Right ventricle myocardium inferior (tissue), 1 donor: ENCODE measurements at regions not wholly inside any gene's neighbourhood (a gene's known extent, or its start where the extent isn't known, plus 50 kb on each side); places are given as distances from the start of the nearest gene placed in this dataset.

Source experiments
- ATAC-seq: fragments of 200-7000 bp; cut with Tn5 transposase; one replicate; pipeline ENCODE4 v1.9.1; 2020; ENCODE audit warnings: mild to moderate bottlenecking, moderate library complexity
- DNase-seq: peaks from one replicate; pipeline ENCODE4 v3.0.0; 2021; ENCODE audit errors: missing footprints
- intact Hi-C: fragments of 100-400 bp; cut with DNase I; formaldehyde crosslinking; loops from one replicate; pipeline ENCODE4 v1.11.0; 2022
- donor health status: DM: no; HTN: yes; CAD: no; lungs with severe emphysema.

DNA sequence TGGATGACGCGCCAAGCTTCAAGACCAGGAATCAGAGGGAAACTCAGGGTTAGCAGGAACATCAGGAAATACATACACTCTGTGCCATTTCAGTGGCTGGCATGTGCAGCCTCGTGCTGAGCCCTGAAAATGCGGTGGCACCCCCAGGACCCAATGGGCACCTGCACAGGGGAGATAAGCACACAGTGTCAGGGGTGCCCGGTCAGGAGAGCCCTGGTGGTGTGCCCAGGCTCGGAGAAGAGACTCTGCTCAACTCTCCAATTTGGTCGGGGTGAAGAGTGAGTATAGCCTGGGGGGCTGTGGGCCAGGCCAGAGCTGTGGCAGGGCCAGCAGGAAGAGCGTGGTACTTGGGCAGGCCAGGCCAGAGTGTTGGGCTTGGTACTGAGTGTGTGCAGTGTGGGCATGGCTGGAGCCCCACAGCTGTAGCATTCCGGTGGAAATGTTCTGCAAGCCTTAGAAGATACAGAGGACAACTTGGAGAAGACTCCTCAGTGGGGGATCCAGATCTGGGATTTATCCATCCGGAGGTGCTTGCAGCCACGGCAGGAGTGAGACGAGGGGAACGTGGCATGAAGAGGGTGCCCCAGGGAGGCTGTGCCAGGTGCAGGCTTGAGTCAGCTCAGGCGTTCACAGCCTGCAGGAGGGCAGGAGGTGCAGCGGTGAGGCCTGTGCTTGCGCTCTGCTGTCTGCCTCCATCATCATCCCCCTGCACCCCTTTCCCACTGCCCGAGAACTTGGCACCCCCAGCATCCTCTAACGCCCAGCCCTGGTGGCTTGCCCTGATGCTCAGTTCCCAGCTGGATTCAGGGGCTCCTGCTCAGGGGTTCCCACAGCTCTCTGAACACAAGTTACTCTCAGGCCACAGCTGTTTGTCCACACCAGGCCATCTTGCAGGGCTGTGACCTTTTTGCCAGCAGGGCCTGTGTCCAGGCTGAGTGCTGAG lies 451.7 kb upstream of the HS6ST1 start:
- intact Hi-C loops, result no loop called here
- ATAC-seq, result no peak
- no peak for DNase-seq

DNA sequence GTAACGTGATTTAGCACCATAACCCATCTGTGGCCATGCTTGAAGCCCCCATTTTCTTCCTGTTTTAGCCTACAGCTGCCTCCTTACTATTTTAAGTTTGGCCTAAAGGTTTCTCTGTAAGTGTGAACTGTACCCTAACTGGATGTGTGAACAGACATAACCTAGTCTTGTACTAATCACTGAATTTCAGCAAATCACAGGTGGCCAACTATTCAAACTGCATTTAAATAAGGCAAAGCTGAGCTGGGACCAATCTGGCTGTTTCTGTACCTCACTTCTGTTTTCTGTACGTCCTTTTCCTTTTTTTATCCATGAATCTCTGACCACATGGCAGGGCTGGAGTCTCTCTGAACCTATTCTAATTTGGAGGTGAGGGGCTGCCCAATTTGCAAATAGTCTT lies 452.7 kb upstream of the HS6ST1 start:
- intact Hi-C loops, result no loop called here
- DNase-seq (no peak), ATAC-seq (no peak)

DNA sequence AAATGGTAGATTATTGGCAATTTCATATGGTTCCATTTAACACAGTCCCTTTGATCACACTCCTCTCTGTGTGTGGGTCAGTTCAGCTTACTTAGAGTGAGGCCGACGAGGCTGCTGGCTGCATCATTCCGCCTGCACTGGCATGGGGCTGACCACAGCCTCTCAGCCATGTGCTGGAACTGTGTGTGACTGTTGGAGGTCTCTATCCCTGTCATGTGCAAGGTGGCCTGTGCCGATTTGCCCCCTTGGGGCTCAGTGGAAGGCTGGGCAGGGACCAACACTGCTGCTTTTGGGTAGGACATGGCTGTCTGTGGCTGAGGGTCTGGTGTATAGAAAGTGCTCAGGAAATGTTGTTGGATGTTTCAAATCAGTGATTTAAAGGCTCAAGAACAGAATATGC lies 454.0 kb upstream of the HS6ST1 start:
- ATAC-seq (no peak), DNase-seq (no peak)
- intact Hi-C loops, result no loop called here

DNA sequence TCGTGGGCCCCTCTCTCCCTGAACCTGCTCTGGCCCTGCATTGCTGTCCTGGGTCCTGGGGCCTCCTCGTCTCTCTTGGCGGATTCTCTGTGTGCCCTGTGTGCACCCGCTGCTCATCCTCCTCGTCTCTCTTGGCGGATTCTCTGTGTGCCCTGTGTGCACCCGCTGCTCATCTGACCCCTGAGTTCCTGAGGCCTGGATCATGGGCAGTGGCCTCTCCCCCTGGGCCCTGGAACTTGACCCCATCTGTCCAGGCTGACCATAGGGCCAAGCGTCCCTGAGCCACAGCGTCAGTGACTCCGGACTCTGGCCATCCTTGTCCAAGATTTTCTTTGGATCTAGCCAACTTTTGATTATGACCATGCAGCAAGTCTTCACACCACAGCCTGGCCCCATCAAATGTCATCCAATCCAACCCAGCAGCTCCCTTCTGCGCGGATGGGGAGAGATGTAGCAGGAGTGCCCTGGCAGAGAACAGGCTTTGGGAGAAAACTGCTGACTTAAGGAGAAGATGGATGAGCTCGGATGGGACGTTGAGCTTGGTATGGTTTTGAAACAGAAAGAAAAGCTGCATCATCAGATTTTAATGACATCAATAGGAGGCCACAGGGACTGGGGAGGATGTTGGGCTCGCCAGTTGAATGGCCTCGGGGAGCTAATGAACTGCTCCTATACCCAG lies 455.1 kb upstream of the HS6ST1 start:
- DNase-seq (no peak), ATAC-seq (no peak)
- intact Hi-C loops, result no loop called here

DNA sequence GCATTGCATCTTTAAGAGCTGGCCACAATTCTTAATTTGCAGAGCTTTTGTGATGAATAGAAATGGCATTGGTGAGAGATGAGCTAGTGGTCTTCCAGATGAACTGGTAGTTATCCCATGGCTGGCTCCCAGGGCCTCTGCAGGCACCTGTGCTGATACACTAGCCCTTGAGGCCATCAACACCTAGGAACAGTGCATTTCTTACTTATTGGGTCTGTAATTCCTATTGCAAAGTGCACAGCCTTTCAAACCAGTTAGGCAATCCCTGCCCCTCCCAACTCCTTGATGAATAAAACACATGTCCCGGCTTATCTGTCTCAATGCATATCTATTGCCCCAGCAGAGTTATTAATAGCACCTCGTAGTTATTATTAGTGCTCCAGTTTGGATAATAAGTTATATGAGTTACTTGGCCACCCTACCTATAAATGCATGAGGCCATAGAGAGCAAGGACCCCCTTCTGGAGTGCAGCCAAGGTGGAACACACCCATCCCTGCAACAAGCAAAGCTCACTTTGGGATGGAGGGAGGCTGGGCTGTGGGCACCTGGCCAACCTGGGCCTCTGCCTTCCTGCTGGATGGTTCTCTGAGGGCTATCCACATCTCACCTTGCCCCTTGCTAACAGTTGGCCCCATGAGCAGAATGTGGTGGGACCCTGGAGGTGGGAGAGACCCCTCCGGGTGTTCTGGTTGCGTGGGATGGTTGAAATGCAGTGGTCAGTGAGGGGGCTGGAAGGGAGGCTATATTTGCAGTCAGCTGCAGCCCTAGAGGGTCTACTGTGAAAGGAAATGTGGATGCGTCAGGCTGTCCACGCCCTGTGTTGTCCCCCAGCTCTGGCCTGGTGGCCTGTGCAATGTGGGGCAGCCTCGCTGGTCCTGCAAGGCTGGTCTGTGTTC lies 455.9 kb upstream of the HS6ST1 start:
- ATAC-seq, result peak; percentile 77
- intact Hi-C loops, result no loop called here
- peak; percentile 66 for DNase-seq

DNA sequence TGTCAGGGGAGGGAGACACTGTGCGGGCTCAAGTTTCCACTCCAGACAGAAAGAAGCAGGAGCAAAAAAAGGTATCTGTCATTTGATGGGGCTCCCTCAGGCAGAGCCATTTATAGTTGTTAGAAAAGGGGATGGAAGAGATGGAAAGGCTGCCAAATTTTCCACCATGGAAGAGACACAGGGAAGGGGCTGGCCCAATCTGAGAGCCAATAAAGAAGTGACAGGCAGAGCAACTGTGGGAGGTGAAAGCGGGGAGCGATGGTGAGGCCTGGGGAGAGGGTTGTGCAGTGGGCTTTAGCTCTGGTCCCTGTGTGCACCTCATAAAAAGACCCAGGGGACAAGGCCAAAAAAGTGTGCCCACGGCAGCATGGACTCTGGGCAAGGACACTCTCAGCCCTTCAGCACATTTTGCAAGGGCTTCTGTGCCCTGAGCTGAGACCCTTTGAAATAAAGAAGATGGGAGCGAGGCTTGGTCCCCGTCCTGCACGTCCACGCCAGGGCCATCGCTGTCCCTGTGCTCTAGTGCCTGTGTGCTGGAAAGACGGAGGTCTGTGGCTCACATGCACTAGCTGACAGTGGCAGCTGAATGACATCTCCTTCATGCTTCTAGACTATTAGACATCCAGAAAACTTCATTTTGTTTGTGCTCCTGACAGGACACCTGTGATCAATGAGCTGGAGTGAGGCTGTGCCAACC lies 456.7 kb upstream of the HS6ST1 start:
- DNase-seq (no peak), ATAC-seq (no peak)
- intact Hi-C loops, result no loop called here

DNA sequence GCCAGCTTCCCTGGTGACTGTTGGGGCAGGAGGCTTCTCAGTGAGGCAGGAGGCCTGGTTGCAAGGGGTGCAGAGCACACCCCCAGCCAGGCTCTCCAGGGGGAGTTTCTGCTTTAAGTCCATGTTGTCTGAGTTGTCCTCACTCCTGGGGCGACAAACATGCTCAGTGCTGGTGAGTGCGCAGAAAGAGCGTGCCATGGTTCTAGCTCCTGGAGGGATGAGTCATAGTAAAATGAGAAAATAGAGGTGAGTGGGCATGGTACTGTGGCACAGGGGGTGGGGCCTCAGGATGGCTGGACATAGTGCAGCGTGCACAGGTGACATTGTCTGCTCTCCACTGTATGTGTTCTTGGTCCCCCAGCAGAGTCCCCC lies 457.2 kb upstream of the HS6ST1 start:
- no peak for DNase-seq
- intact Hi-C loops, result no loop called here
- no peak for ATAC-seq

DNA sequence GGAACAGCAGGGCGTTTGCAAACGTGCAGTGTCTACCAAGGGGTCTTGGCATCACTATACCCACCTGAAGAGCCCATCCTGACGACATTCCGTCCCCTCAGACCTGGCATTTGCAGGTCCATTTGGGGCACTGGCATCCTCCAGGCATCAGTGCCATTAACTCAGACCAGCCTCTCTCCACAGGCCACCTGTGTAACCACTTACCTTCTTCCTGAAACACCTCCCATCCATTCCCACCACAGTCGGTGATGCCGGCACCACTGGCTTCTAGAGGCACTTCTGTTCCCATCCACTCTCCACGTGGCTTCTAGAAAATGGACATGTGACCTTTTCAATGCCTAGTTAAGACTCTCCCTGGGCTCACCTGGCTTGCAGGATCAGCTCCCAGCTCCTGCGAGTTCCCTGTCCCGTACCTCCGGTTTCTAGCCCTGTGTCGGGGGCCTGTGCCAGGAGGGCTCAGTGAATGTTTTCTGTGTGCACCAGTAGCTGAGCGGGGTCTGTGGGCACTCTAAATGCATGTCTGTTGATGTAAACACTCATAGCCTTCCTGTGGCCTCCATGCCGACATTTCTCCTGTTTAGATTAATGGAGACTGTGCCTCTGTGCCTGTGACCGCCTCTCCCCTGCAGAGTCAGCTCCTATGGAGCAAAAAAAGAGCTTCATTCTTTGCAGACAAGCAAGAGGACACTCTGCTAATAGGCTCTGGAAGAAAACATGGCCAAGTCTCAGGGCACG lies 458.0 kb upstream of the HS6ST1 start:
- intact Hi-C loops, result no loop called here
- ATAC-seq (no peak), DNase-seq (no peak)

DNA sequence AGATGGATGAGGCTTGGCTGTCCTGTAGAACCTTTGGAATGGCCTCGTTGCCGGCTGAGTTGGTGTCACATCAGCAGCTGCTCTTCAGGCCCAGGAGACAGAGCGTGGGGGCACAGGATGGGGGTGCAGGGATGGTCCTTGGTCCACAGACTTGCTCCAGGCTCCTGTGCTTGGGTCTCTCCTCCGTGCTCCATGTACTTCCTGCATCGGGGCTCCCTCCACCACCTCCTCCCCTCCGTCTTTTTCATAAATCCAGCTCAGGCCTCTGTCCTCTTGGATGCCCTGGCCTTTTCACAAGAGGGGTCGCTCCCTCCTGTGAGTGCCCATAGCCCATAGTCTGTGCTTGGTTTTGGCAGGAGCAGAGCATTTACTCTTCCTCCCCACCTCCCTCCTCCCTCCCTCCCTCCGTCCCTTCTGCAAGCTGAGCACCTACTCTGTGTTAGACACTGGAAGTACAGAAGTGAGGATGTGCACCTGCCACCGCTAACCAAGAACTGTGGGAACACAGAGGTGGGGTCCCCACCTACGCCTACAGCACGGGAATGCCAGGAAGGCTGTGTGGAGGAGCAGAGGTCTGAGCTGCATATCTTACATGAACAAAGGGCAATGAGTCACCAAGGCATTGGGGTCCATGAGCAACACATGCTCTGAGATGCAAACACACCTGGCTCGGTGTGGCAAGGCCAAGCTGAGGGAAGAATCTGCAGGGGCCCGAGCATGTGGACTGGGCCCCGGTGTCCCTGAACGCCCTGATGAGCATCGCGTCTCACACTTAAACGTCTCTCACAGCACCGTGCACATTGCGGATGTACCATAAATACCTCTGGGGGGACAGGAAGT lies 458.7 kb upstream of the HS6ST1 start:
- ATAC-seq (no peak), DNase-seq (no peak)
- intact Hi-C loops, result no loop called here

DNA sequence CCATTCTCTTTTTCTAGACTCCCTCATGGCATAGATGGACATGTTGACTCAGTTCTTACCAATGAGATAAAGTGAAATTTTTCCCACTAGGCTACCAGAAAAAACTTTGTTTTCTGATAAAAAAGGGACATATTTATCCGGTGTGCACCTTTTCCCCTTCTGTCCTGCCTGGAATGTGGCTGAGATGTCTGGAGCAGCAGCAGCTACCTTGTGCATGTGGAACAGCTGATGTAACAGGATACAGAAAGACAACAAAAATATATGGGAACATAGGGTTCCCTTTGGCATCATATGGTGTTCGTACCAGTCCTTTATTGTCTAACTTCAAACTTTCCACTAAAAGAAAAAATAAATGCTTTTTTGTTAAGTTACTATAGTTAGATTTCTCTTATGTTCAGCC lies 460.2 kb upstream of the HS6ST1 start:
- ATAC-seq (no peak), DNase-seq (no peak)
- intact Hi-C loops, result no loop called here

DNA sequence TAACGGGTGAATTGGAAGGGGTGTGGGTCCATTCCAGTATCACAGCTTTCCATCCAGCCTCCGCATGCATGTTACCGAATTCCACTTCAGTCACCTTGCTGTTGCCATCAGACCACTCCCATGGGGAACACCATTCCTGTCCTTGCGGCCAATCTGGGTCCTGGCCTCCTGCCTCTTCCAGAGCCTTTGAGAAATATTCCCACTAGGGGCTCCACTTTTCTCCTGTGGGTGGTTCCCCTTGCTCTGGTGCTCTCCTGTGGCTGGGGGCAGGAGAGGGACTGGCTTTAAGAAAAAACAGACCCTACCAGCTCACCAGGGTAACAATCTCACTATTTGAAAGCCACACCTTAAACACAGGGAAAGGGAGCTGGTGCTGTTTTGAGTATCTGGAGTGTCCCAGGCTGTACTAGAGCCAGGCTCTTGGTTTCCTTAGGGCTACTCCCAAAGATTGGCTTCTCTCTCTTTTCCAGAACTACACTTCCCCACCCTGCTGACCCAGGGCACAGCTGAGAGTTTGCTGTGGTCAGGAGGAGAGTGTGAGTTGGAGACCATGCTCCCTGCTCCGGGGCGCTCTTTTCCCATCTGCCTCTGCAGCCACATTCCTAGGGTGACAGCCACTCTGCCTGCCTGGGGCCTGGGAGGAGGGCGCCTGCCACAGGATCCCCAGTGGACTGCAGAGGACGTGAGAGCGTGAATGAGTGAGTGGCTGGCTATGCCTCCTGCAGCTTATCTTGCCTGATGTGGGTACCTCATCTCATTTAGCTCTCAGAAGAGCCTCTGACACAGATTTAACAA lies 460.8 kb upstream of the HS6ST1 start:
- no peak for DNase-seq
- no peak for ATAC-seq
- intact Hi-C loops, result no loop called here

DNA sequence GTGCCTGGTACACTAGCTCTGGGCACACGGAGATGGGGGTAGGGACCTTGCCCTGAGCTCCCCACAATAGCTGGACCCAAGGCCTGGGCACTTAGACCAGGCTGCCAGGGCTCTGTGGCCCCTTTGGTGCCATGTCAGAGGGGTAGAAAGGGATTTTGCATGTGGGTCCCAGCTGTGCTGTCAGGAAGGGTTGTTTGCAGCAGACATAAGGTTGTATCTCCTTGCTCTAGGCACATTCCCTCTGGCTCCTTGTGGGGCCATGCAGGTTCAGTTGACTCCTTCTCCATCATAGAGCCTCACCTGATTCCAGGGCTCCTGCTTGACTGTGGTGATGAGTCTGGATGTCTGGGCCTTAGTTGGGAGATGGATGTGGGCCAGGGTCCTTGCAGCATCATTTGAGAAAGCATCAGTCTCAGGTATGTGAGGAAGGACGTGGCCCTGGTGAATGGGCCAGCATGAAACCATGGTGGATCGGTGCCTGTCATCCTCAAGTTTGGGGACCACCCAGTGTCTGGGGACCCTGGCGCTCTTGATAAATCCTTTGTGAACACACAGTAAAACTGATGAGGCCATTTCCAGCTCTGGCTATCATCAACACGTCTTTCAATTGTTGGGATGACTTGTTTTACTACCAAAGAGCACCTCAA lies 461.9 kb upstream of the HS6ST1 start:
- DNase-seq, result no peak
- intact Hi-C loops, result no loop called here
- no peak for ATAC-seq

DNA sequence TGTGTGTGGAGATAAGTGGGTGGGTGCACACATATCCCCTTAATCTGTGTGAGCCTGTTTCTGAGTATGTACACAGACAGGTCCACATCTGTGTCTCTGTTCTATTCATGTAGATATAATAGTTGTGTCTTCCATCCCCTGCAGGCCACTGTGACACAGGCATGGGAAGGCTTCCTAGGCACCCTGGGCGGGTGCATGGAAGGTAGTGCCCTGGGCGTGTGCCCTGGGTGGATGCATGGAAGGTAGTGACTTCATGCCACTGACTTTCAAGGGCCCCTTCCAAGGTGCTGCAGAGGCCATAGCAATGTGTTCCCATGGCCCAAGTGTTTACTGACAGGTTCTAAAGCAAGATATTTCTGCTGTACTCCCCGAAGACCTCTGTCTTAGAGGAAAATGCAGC lies 462.5 kb upstream of the HS6ST1 start:
- intact Hi-C loops, result no loop called here
- ATAC-seq (no peak), DNase-seq (no peak)

DNA sequence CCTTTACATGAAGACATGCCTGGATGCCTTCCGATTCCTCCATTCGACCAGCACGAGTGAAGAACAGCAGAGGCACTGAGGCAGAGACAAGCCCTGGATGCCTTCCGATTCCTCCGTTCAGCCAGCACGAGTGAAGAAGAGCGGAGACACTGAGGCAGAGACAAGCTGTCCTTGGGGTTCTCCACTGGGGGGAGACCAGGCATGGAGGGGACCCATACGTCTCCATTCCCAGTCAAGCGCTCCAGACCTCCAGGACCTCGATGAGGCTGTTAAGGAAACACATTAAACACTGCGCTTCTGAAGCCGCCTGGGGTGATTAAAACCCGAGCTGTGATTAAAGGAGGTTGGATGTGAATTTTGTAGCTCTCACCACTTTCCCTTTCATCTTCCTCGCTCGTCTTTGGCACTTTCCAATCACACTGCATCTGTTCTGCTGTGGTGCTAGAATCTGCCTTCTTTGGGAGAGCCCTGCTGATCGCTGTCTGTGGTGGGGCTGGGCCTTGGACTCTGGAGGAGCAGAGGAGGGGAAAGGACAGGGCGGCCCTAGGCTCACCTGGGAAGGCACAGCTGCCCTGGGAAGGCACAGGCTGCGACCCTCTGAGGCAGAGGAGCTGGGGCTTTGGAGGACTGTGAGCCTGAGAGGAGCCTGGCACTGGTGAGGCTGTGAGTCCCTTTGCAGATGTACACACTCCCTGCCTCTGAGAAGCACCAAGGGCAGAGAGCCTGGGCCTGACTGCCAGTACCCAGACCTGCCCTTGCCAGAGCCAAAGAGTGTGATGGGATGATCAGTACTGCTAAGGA lies 463.1 kb upstream of the HS6ST1 start:
- intact Hi-C loops, result no loop called here
- DNase-seq (no peak), ATAC-seq (no peak)

DNA sequence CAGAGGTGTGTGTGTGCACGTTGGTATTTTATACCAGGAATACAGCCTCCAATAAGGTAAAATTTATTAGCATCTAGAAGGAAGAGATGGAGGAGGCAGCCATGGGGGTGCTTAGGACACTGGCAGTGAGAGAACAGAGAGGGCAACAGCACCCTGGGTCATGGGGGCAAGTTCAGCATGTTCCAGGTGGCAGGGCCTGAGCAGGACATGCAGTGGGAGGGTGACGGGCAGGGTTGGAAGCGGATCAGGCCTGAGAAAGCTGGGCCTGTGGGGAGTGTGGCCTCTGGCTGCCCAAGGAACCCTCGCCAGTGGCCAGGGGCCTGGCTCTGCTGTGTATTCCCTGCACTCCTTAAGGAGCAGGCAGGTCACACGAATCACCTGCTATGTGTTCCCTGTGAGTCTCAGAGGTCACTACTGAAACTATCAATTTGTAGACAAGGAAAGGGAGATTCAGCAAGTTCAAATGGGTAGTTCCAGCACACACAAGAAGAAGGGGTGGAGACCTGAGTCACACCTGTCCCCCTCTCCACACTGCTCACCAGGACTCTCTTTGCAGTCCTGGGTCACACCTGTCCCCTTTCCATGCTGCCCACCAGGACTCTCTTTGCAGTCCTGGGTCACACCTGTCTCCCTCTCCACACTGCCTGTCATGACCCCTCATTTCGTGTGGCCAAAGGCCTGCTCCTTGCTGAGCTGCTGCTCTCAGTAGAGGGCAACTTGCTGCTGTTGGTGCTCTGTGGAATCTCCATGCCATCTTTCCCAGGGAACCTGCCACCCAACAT lies 463.9 kb upstream of the HS6ST1 start:
- DNase-seq, result no peak
- intact Hi-C loops, result no loop called here
- ATAC-seq, result no peak
